HepG2 (cell line): ENCODE measurements at regions not wholly inside any gene's neighbourhood (a gene's known extent, or its start where the extent isn't known, plus 50 kb on each side); places are given as distances from the start of the nearest gene placed in this dataset.

Source experiments
- POLR2A ChIP-seq, 2 experiments: IDR thresholded peaks; 2 replicates each; pipeline ENCODE4 v1.6.1; 2011; ENCODE audit warnings: low read depth in 2 of 2, low read length in 2 of 2, mild to moderate bottlenecking in 1 of 2, moderate library complexity in 1 of 2; ENCODE audit not compliant: insufficient read depth in 1 of 2
- TF ChIP-seq, protein P1 (sequence below): sonication (generic); formaldehyde crosslinking; IDR thresholded peaks from 2 replicates; pipeline ENCODE4 v1.5.0; 2020; ENCODE audit warnings: mild to moderate bottlenecking, missing genetic modification reagents, moderate library complexity

DNA sequence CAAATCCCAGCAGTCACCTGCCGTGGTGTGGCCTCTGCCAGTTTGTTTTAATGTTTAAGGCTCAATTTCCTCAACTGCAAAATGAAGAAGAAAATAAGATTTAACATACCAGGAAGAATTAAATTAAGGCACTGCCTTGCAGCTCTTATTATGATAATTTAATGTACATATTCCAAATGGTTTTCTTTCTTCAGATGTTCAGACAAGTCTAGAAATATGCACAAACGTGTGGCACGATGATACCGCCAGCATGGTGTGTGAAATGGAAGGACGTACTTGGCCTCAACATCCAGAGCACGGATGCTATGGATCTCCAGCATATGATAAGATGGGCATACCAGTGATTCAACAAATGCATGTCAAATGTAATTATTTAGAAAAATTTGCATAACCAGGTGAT lies 959.4 kb upstream of the TMEM132C start:
- TF ChIP-seq POLR2A (IDR thresholded peaks at IDR 0.05; ENCODE audit: insufficient read depth in 1 of 2, low read depth in 2 of 2, low read length in 2 of 2), result no peak
- TF ChIP-seq, protein P1, sequence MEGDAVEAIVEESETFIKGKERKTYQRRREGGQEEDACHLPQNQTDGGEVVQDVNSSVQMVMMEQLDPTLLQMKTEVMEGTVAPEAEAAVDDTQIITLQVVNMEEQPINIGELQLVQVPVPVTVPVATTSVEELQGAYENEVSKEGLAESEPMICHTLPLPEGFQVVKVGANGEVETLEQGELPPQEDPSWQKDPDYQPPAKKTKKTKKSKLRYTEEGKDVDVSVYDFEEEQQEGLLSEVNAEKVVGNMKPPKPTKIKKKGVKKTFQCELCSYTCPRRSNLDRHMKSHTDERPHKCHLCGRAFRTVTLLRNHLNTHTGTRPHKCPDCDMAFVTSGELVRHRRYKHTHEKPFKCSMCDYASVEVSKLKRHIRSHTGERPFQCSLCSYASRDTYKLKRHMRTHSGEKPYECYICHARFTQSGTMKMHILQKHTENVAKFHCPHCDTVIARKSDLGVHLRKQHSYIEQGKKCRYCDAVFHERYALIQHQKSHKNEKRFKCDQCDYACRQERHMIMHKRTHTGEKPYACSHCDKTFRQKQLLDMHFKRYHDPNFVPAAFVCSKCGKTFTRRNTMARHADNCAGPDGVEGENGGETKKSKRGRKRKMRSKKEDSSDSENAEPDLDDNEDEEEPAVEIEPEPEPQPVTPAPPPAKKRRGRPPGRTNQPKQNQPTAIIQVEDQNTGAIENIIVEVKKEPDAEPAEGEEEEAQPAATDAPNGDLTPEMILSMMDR, result no peak
